PC-9 (cell line): ENCODE measurements at regions not wholly inside any gene's neighbourhood (a gene's known extent, or its start where the extent isn't known, plus 50 kb on each side); places are given as distances from the start of the nearest gene placed in this dataset.

Experiments
- BruUV-seq: library from RNA; stranded (reverse); fragments of 400-500 nt; replicated peaks from 2 replicates; lab custom pipeline; 2021; lab: Mats Ljungman, UMichigan
- CTCF ChIA-PET: fragments of 300-600 bp; sonication (Branson Sonifier 250); formaldehyde crosslinking; loops from one replicate; lab custom pipeline; 2022; ENCODE audit warnings: antibody characterized with exemption; lab: Charles Lee
- POLR2A ChIA-PET: fragments of 300-600 bp; sonication (Branson Sonifier 250); formaldehyde crosslinking; loops from one replicate; lab custom pipeline; 2022; ENCODE audit warnings: antibody characterized with exemption; ENCODE audit not compliant: unreplicated experiment; lab: Charles Lee
- DNase-seq, 2 experiments: peaks; one replicate each; pipeline versions ENCODE4 v3.0.0 to v3.0.0-alpha.2; 2015 to 2022; ENCODE audit warnings: mixed read lengths in 1 of 2
- H2AFZ ChIP-seq: fragments of 200-600 bp; sonication (generic); 2 replicates; pipeline ENCODE4 v1.8.1; 2017; ENCODE audit warnings: antibody characterized with exemption
- H3F3A ChIP-seq: fragments of 200-600 bp; sonication (generic); 2 replicates; pipeline ENCODE4 v1.8.1; 2017; ENCODE audit warnings: antibody characterized with exemption, mild to moderate bottlenecking, low read depth; ENCODE audit not compliant: insufficient read depth
- H3K27ac ChIP-seq: fragments of 200-600 bp; sonication (generic); 2 replicates; pipeline ENCODE4 v1.6.1; 2016; ENCODE audit warnings: mixed run types
- H3K27me3 ChIP-seq: fragments of 200-600 bp; sonication (generic); 2 replicates; pipeline ENCODE4 v1.6.1; 2016; ENCODE audit warnings: low read depth, mixed run types; ENCODE audit not compliant: insufficient read depth
- H3K36me3 ChIP-seq: fragments of 200-600 bp; sonication (generic); 2 replicates; pipeline ENCODE4 v1.6.1; 2016; ENCODE audit warnings: low read depth, mixed run types
- H3K4me1 ChIP-seq: fragments of 200-600 bp; sonication (generic); replicated peaks from 2 replicates; pipeline ENCODE4 v1.6.1; 2016; ENCODE audit warnings: mixed run types; ENCODE audit not compliant: insufficient read depth
- H3K4me2 ChIP-seq: fragments of 200-600 bp; sonication (generic); 2 replicates; pipeline ENCODE4 v1.6.1; 2017; ENCODE audit warnings: mixed run types
- H3K4me3 ChIP-seq: fragments of 200-600 bp; sonication (generic); 2 replicates; pipeline ENCODE4 v1.6.1; 2016; ENCODE audit warnings: mixed run types
- H3K79me2 ChIP-seq: fragments of 200-600 bp; sonication (generic); 2 replicates; pipeline ENCODE4 v1.6.1; 2017; ENCODE audit warnings: low read depth, mixed run types
- H3K9me2 ChIP-seq: fragments of 200-600 bp; sonication (generic); 2 replicates; pipeline ENCODE4 v1.8.1; 2017; ENCODE audit warnings: mild to moderate bottlenecking; ENCODE audit not compliant: insufficient read depth
- H3K9me3 ChIP-seq: fragments of 200-600 bp; sonication (generic); 2 replicates; pipeline ENCODE4 v1.8.1; 2016; ENCODE audit warnings: low read depth; ENCODE audit not compliant: insufficient read depth
- H4K20me1 ChIP-seq: fragments of 200-600 bp; sonication (generic); 2 replicates; pipeline ENCODE4 v1.8.1; 2017; ENCODE audit not compliant: insufficient read depth
- EZH2 ChIP-seq: fragments of 200-600 bp; sonication (generic); IDR thresholded peaks from 2 replicates; pipeline ENCODE4 v1.8.0; 2017; ENCODE audit warnings: antibody characterized with exemption, low read depth
- intact Hi-C: fragments of 100-400 bp; cut with micrococcal nuclease; formaldehyde crosslinking; loops from one replicate; pipeline ENCODE4 v1.10.0; 2022; ENCODE audit not compliant: unreplicated experiment
- TF ChIP-seq, protein P1 (sequence below): fragments of 200-600 bp; sonication (generic); conservative IDR thresholded peaks from 2 replicates; pipeline ENCODE4 v1.6.1; 2017; ENCODE audit warnings: mixed run types, antibody characterized with exemption, mild to moderate bottlenecking, moderate library complexity

DNA sequence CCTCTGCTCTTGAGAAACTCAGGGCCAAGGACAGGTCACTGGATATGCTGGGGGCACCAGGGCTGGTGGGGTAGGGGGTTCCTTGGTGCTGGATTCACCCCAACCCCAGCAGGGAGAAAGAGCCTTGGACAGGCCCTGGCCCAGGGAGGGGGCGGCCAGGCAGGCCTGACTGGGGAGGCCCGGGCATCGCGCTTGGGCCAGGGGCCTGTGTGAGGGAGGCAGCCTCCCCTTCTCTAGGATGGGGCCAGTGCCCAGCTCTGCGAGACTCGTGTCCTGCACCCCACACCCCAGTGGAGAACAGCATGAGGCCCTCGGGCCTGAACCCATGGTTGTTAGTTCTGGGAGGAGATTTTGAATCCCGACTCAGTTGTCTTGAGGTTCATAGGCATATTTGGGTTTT, 217.1 kb downstream of the ZNF248 start:
- Histone ChIP-seq H2AFZ (no peak overlapping the region), H3K4me2 (no peak overlapping the region), H3K79me2 (no peaks in the 10 kb centered on the region)

DNA sequence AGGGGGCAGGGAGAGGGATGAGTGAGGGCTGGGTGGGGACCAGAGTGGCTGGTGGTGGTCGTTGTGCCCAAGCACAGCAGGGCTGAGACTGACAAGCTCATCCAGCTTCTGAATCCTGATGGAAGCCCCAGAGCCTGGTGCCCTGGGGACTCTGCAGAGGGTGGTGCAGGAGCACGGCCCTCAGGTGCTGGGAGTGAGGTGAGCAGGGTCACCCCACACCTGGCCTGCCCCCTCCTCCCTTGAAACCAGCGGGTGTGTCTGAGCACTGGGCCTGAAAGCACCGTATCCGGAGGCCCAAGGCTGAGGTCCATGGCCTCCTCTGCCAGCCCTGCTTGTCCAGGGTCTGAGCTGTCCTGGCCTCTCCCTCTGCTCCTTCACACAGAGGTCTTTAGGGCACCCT, 218.2 kb downstream of the ZNF248 start:
- BruUV-seq = no TSS peak
- TF ChIP-seq, protein P1, sequence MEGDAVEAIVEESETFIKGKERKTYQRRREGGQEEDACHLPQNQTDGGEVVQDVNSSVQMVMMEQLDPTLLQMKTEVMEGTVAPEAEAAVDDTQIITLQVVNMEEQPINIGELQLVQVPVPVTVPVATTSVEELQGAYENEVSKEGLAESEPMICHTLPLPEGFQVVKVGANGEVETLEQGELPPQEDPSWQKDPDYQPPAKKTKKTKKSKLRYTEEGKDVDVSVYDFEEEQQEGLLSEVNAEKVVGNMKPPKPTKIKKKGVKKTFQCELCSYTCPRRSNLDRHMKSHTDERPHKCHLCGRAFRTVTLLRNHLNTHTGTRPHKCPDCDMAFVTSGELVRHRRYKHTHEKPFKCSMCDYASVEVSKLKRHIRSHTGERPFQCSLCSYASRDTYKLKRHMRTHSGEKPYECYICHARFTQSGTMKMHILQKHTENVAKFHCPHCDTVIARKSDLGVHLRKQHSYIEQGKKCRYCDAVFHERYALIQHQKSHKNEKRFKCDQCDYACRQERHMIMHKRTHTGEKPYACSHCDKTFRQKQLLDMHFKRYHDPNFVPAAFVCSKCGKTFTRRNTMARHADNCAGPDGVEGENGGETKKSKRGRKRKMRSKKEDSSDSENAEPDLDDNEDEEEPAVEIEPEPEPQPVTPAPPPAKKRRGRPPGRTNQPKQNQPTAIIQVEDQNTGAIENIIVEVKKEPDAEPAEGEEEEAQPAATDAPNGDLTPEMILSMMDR = no peak
- TF ChIP-seq EZH2 = no peak
- no peaks in the 10 kb centered on the region for H3K27me3 ChIP-seq
- CTCF ChIA-PET = no interaction called here
- H3K4me1 ChIP-seq = no peaks in the 10 kb centered on the region
- H3K79me2 ChIP-seq = no peaks in the 10 kb centered on the region
- no peaks in the 10 kb centered on the region for H3F3A ChIP-seq
- H4K20me1 ChIP-seq = no peaks in the 10 kb centered on the region
- no peak overlapping the region for H3K27ac ChIP-seq
- no peaks in the 10 kb centered on the region for H3K36me3 ChIP-seq
- no peak for DNase-seq
- POLR2A ChIA-PET = no interaction called here
- no peaks in the 10 kb centered on the region for H3K9me3 ChIP-seq
- H2AFZ ChIP-seq = no peak overlapping the region
- no peak overlapping the region for H3K4me2 ChIP-seq
- intact Hi-C loops = no loop called here
- H3K4me3 ChIP-seq = no peak overlapping the region
- no peaks in the 10 kb centered on the region for H3K9me2 ChIP-seq

More for the DNA sequence above, 217.1 kb downstream of the ZNF248 start:
- Histone ChIP-seq H3K27me3 (no peaks in the 10 kb centered on the region), H3K4me1 (no peaks in the 10 kb centered on the region), H3K9me2 (no peaks in the 10 kb centered on the region), H3F3A (no peaks in the 10 kb centered on the region), H3K36me3 (no peaks in the 10 kb centered on the region), H3K27ac (no peak overlapping the region), H3K9me3 (no peaks in the 10 kb centered on the region), H3K4me3 (no peak overlapping the region), H4K20me1 (no peaks in the 10 kb centered on the region)
- BruUV-seq = no TSS peak
- intact Hi-C loops = no loop called here
- POLR2A ChIA-PET = no interaction called here
- TF ChIP-seq, protein P1 = no peak
- no peak for TF ChIP-seq EZH2
- DNase-seq = no peak
- CTCF ChIA-PET = no interaction called here

DNA sequence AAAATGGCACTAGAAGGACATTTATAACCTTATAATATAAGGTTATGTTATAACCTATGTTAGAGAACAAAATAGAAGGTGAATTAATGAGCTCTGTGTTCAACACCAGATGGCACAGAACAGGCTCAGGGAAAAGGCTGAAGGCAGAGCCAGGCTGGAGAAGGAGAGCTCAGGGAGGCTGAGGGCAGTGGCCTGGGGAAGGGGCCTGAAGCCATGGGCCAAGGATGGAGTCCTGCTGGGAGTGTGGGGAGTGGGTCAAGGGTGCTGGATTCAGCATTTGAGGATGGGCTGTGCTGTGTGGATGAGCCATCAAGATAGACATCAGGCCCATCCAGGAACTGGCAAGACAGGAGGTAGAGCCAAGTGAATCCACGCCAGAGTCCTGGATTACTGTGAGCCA, 218.8 kb downstream of the ZNF248 start:
- Histone ChIP-seq H4K20me1 (no peaks in the 10 kb centered on the region), H3K79me2 (no peaks in the 10 kb centered on the region), H3K27ac (no peak overlapping the region), H3K4me1 (no peaks in the 10 kb centered on the region), H3F3A (no peaks in the 10 kb centered on the region), H2AFZ (no peak overlapping the region), H3K9me2 (no peaks in the 10 kb centered on the region), H3K4me3 (no peak overlapping the region), H3K36me3 (no peaks in the 10 kb centered on the region), H3K27me3 (no peaks in the 10 kb centered on the region), H3K9me3 (no peaks in the 10 kb centered on the region), H3K4me2 (no peak overlapping the region)
- TF ChIP-seq, protein P1 = no peak
- TF ChIP-seq EZH2 = no peak
- ChIA-PET CTCF (no interaction called here), POLR2A (no interaction called here)
- BruUV-seq = no TSS peak
- intact Hi-C loops = no loop called here
- no peak for DNase-seq
